HG03342 (cell line): ENCODE measurements at regions not wholly inside any gene's neighbourhood (a gene's known extent, or its start where the extent isn't known, plus 50 kb on each side); places are given as distances from the start of the nearest gene placed in this dataset.
"Not testable (repeated sequence)": the region's sequence is repeated elsewhere in the genome, so short reads cannot be mapped to it uniquely, and the experiment has no call there.

Experiments
- ATAC-seq: cut with Tn5 transposase; IDR thresholded peaks from one replicate; pipeline ENCODE4 v1.9.1; 2021; ENCODE audit warnings: mild to moderate bottlenecking, moderate library complexity; ENCODE audit not compliant: unreplicated experiment

- no peak for ATAC-seq
Measured at GRCh38 chr14:49946320-49947141, 53.6 kb downstream of the ARF6 start.

GRCh38 chr14:49947506-49947905, 54.6 kb downstream of the ARF6 start:
- ATAC-seq: no peak

DNA sequence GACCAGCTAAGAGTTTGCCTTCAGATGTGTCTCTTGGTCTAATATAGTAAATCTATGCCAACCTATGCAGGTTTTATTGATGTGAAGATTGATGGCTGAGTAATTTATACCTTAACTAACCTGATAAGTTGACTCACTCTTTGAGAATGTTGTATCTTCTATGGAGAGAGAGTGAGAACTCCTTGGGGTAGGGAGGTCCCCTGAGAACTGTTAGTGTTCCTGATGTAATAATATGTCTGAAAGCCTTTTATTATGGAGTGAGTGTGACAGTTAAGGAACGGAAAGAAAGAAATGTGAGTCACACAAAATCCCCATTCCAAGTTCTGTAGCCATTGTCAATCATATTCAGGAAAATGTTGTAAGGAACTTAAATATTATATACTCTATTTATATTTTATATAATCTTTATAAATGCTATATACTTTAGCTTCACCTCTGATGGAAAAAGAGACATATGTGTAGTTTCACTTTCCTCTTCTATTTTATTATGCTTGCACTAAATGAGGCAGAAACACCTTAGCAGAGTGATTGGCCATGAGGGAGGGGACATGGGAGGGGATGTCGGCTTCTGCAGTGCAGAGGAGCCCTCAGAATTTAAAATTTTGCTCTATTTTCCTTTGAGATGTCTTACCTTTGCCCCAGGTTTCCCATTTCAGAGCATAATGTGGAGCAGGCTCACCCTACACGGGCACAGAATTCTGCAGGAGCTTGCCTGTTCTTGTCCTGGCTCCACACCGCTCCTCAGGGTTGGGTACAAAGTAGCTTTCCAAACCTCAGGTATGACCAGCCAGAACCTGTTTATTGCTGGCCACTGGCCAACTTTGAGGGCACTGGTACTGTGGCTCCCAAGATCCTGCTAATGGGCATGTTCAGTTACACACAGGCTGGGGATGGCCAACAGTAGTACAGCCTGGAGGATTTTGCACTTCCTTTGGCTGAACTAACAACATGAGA, 57.7 kb downstream of the ARF6 start:
- no peak for ATAC-seq

DNA sequence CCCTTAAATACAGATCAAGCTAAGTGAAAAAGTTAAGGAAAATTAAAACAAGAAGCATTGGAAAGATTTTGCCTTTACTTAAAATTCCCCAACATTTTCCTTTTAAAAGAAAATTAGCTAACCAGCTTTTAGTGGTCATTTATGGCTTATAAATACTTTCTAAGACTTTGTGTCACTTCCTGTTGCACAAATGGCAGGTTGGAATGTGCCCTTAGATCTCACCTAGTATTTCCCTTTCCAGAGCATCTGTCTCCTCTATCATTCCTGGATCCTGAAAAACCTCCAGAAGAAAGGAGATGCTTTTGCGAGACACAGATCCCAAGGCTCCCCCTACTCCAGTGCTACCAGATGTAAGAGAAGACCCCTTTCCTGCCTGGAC, 58.3 kb downstream of the ARF6 start:
- no peak for ATAC-seq

GRCh38 chr14:49951691-49952345, 58.9 kb downstream of the ARF6 start:
- ATAC-seq: no peak

DNA sequence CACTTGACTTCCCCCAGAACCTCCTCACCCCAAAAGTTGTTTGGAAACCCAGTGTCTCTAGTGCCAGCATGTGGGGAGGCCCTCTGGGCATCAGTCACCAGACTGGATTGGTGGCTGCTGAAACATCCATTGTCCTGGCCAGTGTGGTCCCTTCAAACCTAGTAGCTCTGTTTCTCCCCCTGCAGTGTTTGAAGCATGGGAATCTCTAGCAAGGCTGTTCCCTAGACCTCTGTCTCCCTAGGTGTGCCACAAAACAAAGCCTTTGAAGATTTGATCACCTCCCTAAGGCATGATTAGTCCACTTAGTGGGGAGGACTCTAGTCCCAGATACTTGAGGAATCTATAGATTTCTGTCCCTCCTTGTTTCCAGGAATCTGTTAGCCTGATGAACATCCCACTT, 60.3 kb downstream of the ARF6 start:
- ATAC-seq: no peak

GRCh38 chr14:49954171-49954631, 61.3 kb downstream of the ARF6 start:
- ATAC-seq: no peak

DNA sequence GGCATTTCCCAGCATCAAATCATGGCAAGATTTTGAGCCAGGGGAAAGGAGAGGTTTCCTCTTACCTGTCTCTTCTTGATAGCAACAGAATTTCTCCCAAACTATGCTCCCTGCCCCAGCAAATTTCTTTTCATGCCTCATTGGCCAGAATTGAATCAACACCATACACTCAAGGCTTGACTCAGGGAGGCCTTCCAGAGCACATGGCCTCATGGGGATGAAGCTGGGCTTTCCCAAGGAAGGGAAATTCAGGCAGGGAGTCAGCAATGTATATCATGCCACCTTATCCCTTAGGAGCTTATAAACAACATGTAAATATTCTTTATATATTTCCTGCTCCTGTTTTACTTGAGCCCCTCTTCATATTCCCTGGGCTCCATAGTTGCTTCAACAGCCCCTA, 62.1 kb downstream of the ARF6 start:
- ATAC-seq: no peak

GRCh38 chr14:49957089-49957852, 64.4 kb downstream of the ARF6 start:
- no peak for ATAC-seq

DNA sequence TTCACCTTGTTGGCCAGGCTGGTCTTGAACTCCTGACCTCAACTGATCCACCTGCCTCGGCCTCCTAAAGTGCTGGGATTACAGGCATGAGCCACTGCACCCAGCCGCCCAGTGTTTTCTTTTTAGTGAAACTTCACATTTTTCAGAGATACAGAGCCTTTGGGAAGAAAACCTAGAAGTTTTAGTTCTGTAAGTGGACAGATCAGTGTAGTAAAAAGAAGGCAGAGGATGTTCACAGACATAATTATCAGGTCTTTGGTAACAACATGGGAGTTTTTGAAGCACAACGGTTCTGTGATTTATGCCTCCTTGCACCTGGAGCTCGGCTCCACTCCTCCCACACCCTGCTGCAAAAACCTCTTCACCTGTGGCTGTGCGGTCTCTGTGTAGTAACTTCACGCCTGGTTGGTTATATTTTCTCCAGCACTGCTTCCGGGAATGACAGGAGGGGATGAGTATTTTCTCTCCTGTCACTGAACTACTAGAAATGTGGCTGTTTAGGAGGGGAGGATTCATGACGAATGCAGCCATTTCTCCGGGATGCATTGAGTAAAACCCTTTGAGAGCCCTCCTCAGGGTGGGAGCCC, 67.0 kb downstream of the ARF6 start:
- no peak for ATAC-seq

GRCh38 chr14:49960453-49960852, 67.6 kb downstream of the ARF6 start:
- ATAC-seq: no peak

DNA sequence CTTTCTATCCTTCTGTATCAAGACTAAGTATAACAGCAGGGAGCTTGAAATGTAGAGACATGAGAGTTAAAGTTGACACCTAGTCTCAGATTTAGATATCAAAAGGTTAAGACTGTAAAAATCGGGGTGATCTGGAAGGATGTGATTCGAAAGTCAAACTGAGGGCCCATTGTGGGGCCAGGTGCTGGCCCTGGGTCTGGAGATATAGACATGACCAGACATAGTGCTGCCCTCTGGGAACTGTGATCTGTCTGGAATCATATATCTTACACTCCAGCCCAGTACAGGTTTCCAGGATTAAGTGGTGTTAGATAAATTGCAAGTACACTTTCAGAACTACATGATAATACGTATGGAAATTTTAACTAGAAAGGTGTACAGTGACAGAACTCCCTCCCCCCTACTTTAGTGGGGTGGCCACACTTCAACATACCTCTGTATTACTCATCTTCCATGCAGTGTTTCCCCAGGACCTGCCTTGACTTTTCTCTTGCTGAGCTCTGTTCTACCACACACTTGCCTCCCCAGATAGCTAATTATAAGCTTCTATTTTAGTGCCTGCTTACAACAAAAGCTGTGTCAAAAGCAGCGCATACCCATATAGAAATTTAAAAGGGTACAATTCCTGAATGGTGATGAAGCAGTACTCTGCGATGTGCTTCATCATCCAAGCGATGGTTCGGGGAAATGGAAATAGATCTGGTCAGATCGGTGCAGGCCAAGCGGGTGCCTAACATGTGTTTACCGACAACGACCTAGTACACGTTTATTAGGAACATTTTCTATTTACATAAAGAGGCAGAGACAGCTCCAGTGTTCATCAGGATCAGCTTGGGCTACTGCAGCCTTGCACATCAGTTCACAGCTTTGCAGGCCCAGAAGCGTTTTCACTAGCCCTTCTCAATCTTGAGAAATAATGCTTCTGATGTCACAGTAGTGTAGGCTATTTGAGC, 68.7 kb downstream of the ARF6 start:
- ATAC-seq: peak; percentile 46

- peak; percentile 41 for ATAC-seq
Measured at GRCh38 chr14:49962621-49963020, 69.7 kb downstream of the ARF6 start.

DNA sequence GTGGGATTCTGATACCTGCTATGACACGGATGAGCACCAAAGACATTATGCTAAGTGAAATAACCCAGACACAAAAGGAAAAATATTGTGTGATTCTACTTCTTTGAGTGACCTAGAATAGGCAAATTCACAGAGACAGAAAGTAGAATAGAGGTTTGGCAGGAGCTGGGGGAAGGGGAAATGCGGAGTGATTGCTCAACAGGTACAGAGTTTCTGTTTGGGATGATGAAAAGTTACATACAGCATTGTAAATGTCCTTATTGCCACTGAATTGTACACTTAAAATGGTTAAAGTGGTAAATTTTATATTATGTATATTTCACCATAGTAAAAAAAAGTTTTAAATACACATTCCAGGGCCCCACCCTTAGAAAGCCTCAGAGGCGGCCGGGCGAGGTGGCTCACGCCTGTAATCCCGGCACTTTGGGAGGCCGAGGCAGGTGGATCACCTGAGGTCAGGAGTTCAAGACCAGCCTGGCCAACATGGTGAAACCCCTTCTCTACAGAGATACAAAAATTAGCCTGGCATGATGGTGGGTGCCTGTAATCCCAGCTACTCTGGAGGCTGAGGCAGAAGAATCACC, 72.3 kb downstream of the ARF6 start:
- not testable (repeated sequence) for ATAC-seq

DNA sequence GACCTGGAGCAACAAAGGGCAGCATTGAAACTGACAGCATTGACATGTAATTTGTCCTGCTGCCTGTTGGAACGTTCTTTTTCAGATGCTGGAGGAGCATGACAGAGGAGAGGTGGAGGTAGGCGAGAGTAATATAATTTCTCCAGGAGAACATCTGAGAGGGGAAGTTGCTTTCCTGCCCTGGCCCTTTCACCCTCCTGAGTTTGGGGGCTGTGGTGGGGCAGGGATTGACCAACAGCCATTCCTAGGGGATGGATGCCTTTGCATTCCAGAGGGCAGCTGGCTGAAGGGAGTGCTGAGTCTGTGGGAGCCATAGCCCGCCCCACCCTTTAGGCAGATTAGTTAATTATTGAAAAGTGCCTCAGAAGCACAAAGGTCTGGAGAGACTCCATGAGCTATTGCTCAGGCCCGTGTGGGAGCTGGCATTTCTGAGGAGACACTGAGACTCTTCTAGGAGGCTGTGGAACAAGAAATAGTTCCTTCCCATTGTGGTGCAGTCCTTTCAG, 73.5 kb downstream of the ARF6 start:
- ATAC-seq: no peak

- no peak for ATAC-seq
Measured at GRCh38 chr14:49966971-49967630, 74.2 kb downstream of the ARF6 start.

DNA sequence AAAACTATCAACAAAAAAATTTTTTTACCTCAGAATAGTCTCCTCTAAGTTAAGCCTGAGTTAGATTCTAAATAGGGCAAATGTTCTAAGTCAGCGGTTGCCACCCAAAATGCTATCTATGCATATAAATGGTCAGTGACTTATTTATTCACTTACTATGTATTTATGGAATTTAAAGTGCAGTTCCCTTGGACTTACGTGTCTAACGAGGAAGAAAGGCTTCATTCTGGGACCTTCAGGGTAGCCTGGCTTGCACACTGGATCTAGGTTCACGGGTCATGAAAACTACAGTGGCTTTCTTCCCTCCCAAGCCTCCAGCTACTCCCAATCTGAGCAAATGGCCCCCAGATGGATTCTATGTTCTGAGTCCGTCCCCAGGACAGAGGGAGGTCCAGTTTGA, 77.1 kb downstream of the ARF6 start:
- no peak for ATAC-seq
